Effector memory CD8-positive, alpha-beta T cell (primary cell): ENCODE measurements at regions not wholly inside any gene's neighbourhood (a gene's known extent, or its start where the extent isn't known, plus 50 kb on each side); places are given as distances from the start of the nearest gene placed in this dataset.

ENCODE experiments used
- ATAC-seq: fragments of 150-1000 bp; cut with Tn5 transposase; replicated peaks from 2 replicates; pipeline ENCODE4 v1.10.0; 2021; ENCODE audit warnings: mild to moderate bottlenecking, moderate library complexity
- DNase-seq, 3 experiments: peaks; one replicate each; pipeline ENCODE4 v3.0.0; 2021
- H3K27ac Mint-ChIP-seq, 2 donors: one replicate each; pipeline ENCODE4 v1.8.0; 2022; ENCODE audit warnings: mild to moderate bottlenecking in 2 of 2, mixed read lengths in 2 of 2, moderate library complexity in 2 of 2
- H3K27me3 Mint-ChIP-seq, 2 donors: one replicate each; pipeline ENCODE4 v1.8.0; 2022; ENCODE audit warnings: mixed read lengths in 2 of 2
- H3K36me3 Mint-ChIP-seq: one replicate; pipeline ENCODE4 v1.8.0; 2022; ENCODE audit warnings: mild to moderate bottlenecking, moderate library complexity, mixed read lengths; ENCODE audit not compliant: insufficient read depth
- H3K4me1 Mint-ChIP-seq, 2 donors: one replicate each; pipeline ENCODE4 v1.8.0; 2022; ENCODE audit warnings: low read depth in 2 of 2, mixed read lengths in 2 of 2
- H3K4me3 Mint-ChIP-seq, 2 donors: one replicate each; pipeline ENCODE4 v1.8.0; 2022; ENCODE audit warnings: mild to moderate bottlenecking in 2 of 2, mixed read lengths in 2 of 2, moderate library complexity in 2 of 2
- H3K9me3 Mint-ChIP-seq, 2 donors: one replicate each; pipeline ENCODE4 v1.8.0; 2022; ENCODE audit warnings: mixed read lengths in 2 of 2

GRCh38 chr4:32133734-32134133, 1413.6 kb downstream of the PCDH7 start:
- Mint-ChIP-seq H3K9me3 (peaks cover 5 to 9% of the 10 kb centered on the region in 2 donors), H3K4me1 (no peaks in the 10 kb centered on the region), H3K4me3 (no peak overlapping the region), H3K27me3 (no peaks in the 10 kb centered on the region), H3K36me3 (no peaks in the 10 kb centered on the region), H3K27ac (no peak overlapping the region)
- DNase-seq: no peak
- no peak for ATAC-seq

- ATAC-seq: no peak
- no peak for DNase-seq
- Mint-ChIP-seq H3K36me3 (no peaks in the 10 kb centered on the region), H3K4me3 (no peak overlapping the region), H3K27ac (no peak overlapping the region), H3K27me3 (no peaks in the 10 kb centered on the region), H3K4me1 (no peaks in the 10 kb centered on the region), H3K9me3 (peaks cover 5 to 11% of the 10 kb centered on the region in 2 donors)
Measured at GRCh38 chr4:32135642-32136041, 1415.5 kb downstream of the PCDH7 start.

GRCh38 chr4:32136081-32136787, 1416.1 kb downstream of the PCDH7 start:
- Mint-ChIP-seq H3K4me1 (no peaks in the 10 kb centered on the region), H3K4me3 (no peak overlapping the region), H3K36me3 (no peaks in the 10 kb centered on the region), H3K27me3 (no peaks in the 10 kb centered on the region), H3K27ac (no peak overlapping the region), H3K9me3 (peaks cover 5 to 12% of the 10 kb centered on the region in 2 donors)
- DNase-seq (no peak), ATAC-seq (no peak)

DNA sequence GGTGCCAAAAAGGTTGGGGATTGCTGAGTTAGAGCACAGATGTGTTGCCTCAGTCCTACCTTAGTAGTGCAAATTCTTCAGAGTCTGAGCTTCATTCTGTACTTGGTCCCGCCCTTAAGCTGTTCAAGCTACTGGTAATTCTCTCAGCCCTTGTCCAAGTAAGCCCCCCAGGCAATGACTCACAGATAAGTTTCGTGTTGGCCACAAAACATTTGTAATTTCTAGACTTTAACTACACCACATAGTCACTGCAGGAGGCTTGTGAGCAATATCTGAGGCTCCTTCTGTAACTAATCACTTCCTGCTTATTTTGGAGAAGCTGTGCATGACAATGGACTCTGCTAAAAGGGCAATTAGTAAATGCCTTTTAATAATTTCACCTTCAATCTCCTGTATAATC, 1420.5 kb downstream of the PCDH7 start:
- DNase-seq (no peak), ATAC-seq (no peak)
- Mint-ChIP-seq H3K9me3 (peaks cover 7 to 8% of the 10 kb centered on the region in 2 donors), H3K4me1 (no peaks in the 10 kb centered on the region), H3K27ac (no peak overlapping the region), H3K4me3 (no peak overlapping the region), H3K27me3 (no peaks in the 10 kb centered on the region), H3K36me3 (no peaks in the 10 kb centered on the region)

DNA sequence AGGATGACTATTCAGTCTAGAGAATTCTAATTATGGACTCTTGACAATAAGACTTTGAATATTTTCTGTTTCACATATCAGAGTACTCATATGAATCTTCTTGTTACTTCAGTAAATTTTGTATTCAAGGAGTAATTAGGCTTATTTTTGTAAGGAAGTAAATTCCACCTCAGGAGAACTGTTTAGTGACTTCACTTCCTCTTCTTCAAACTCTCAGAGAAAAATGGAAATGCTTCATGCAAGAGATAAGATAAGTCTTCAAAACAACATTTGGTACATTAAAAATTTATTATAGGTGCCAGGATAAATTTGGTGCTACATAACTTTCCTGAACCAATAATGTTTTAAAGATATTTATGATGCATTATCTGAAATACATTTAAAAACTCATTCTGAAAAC, 1421.9 kb downstream of the PCDH7 start:
- ATAC-seq: no peak
- no peaks in the 10 kb centered on the region for H3K4me1 Mint-ChIP-seq
- DNase-seq: no peak
- H3K36me3 Mint-ChIP-seq: no peaks in the 10 kb centered on the region
- peaks cover 5 to 8% of the 10 kb centered on the region in 2 donors for H3K9me3 Mint-ChIP-seq
- no peaks in the 10 kb centered on the region for H3K27me3 Mint-ChIP-seq
- H3K4me3 Mint-ChIP-seq: no peak overlapping the region
- H3K27ac Mint-ChIP-seq: no peak overlapping the region

- H3K9me3 Mint-ChIP-seq: peaks cover 5 to 10% of the 10 kb centered on the region in 2 donors
- no peak overlapping the region for H3K4me3 Mint-ChIP-seq
- ATAC-seq (no peak), DNase-seq (no peak)
- H3K36me3 Mint-ChIP-seq: no peaks in the 10 kb centered on the region
- H3K27me3 Mint-ChIP-seq: no peaks in the 10 kb centered on the region
- H3K27ac Mint-ChIP-seq: no peak overlapping the region
- H3K4me1 Mint-ChIP-seq: no peaks in the 10 kb centered on the region
Measured at GRCh38 chr4:32145987-32146386, 1425.8 kb downstream of the PCDH7 start.

DNA sequence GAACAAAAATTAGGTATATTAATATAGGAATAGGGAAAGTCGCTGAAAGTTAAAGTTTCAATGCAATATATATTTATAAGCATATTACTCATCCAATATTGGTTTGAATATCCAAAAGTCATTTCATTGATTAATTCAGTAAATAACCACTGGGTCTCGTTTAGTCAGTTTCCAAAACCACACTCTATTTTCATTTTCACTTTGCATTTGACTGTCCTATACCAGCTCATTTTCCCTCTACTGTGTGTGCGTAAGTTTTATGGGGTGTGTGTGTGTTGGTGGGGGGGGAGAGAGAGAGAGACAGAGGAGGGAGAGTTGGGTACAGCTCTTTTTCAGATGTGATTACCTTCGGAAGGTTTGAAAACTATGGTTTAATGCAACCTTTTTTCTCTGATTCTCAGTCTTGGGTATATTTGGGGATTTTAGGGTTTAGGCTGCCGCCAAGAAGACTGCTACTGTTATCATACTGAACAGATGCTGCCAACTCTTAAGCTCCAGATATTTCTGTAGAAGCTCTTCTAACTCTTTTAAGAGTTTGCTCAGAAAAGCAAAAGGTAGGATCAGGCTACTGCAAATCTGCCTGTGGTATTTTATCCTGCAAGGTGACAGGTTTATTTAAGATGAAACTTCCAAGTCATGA, 1427.4 kb downstream of the PCDH7 start:
- no peaks in the 10 kb centered on the region for H3K4me1 Mint-ChIP-seq
- H3K9me3 Mint-ChIP-seq: peaks cover 4 to 7% of the 10 kb centered on the region in 2 donors
- H3K27ac Mint-ChIP-seq: peak overlapping the region in 1 of 2 donors; percentile 39
- no peak for DNase-seq
- peak; percentile 48 for ATAC-seq
- H3K4me3 Mint-ChIP-seq: peak overlapping the region in 1 of 2 donors; percentile 13
- H3K27me3 Mint-ChIP-seq: no peaks in the 10 kb centered on the region
- no peaks in the 10 kb centered on the region for H3K36me3 Mint-ChIP-seq

DNA sequence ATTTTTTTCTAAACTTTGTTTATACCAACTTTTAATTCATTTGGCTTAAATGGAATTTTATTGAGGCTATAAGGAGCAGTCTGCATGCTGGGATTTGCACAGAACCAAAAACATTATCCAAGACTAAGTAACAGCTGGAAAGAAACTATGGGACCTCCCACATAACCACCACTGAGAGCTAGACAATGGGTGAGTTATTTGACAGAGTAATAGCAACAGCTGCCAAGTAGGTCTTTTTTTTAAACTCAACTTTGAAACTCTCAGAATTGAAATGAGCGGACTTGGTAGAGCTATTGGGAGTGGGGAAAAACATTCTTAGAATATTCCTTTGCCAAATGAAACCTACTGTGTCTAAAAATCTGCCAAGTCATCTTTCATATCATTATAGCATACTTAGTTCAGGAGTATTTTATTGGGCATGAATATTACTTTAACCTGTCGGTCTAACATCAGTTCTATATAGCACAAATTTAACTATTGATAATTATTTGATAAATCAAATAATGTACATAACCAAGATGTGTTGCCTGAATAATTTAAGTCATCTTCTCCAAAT, 1428.0 kb downstream of the PCDH7 start:
- H3K36me3 Mint-ChIP-seq: no peaks in the 10 kb centered on the region
- DNase-seq (no peak), ATAC-seq (no peak)
- no peaks in the 10 kb centered on the region for H3K4me1 Mint-ChIP-seq
- no peak overlapping the region for H3K27ac Mint-ChIP-seq
- no peak overlapping the region for H3K4me3 Mint-ChIP-seq
- peaks cover 3 to 7% of the 10 kb centered on the region in 2 donors for H3K9me3 Mint-ChIP-seq
- no peaks in the 10 kb centered on the region for H3K27me3 Mint-ChIP-seq

- Mint-ChIP-seq H3K4me3 (no peak overlapping the region), H3K4me1 (no peaks in the 10 kb centered on the region), H3K9me3 (peaks cover 5 to 35% of the 10 kb centered on the region in 2 donors), H3K27me3 (no peaks in the 10 kb centered on the region), H3K36me3 (no peaks in the 10 kb centered on the region), H3K27ac (no peak overlapping the region)
- ATAC-seq: no peak
- no peak for DNase-seq
Measured at GRCh38 chr4:32158961-32159360, 1438.8 kb downstream of the PCDH7 start.

DNA sequence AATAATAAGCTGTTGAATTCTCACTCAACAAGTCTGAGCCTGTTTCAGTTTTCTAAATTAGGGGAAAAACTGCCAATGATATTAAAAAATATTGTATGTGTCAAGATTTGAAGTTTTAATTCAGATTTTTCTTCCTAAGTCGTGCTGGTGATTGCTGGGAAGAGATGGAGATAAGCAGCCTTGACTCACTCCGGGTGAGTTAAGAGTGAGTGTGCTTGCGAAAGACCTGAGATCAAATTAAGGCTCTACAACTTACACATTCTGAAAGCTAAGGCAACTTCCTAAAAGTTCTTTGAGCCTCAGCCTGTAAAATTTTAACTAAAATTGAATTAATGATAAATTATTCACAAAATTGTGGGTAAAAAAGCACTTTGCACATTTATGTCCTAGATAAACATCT, 1441.2 kb downstream of the PCDH7 start:
- Mint-ChIP-seq H3K36me3 (no peaks in the 10 kb centered on the region), H3K4me3 (no peak overlapping the region), H3K27ac (no peak overlapping the region), H3K4me1 (no peaks in the 10 kb centered on the region), H3K9me3 (peaks cover 0 to 17% of the 10 kb centered on the region in 2 donors), H3K27me3 (no peaks in the 10 kb centered on the region)
- no peak for ATAC-seq
- DNase-seq: no peak

- Mint-ChIP-seq H3K27ac (no peak overlapping the region), H3K4me3 (no peak overlapping the region), H3K9me3 (peaks cover under 1 to 8% of the 10 kb centered on the region in 2 donors), H3K4me1 (no peaks in the 10 kb centered on the region), H3K27me3 (no peaks in the 10 kb centered on the region), H3K36me3 (no peaks in the 10 kb centered on the region)
- ATAC-seq: no peak
- no peak for DNase-seq
Measured at GRCh38 chr4:32163125-32163524, 1443.0 kb downstream of the PCDH7 start.

GRCh38 chr4:32169841-32170240, 1449.7 kb downstream of the PCDH7 start:
- ATAC-seq: no peak
- Mint-ChIP-seq H3K9me3 (peaks cover 17 to 18% of the 10 kb centered on the region in 2 donors), H3K4me3 (no peak overlapping the region), H3K4me1 (no peaks in the 10 kb centered on the region), H3K36me3 (no peaks in the 10 kb centered on the region), H3K27me3 (no peaks in the 10 kb centered on the region), H3K27ac (no peak overlapping the region)
- DNase-seq: no peak

DNA sequence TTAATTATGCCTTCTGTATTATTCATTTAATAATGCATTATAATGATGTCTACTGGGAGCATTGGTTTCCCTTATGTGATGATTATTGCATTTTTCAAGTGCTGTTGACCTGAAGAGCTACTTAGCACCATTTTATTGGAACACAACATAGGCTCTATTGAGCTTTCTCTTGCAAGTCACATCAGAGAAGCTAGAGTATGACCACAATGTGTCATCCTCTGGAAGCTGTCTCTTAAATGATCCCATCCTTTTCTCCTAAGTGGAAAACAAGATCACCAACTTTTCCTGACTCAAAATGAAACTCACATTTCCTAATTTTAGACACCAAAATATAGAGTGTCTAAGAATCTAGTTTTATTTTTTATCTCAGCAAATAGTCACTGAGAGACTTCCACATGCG, 1451.9 kb downstream of the PCDH7 start:
- Mint-ChIP-seq H3K4me3 (no peak overlapping the region), H3K27ac (no peak overlapping the region), H3K36me3 (no peaks in the 10 kb centered on the region), H3K9me3 (peaks cover 19 to 22% of the 10 kb centered on the region in 2 donors), H3K27me3 (no peaks in the 10 kb centered on the region), H3K4me1 (no peaks in the 10 kb centered on the region)
- DNase-seq (no peak), ATAC-seq (no peak)

- ATAC-seq (no peak), DNase-seq (no peak)
- Mint-ChIP-seq H3K4me1 (no peaks in the 10 kb centered on the region), H3K36me3 (no peaks in the 10 kb centered on the region), H3K4me3 (no peak overlapping the region), H3K27me3 (no peaks in the 10 kb centered on the region), H3K27ac (no peak overlapping the region), H3K9me3 (peaks cover 20 to 22% of the 10 kb centered on the region in 2 donors)
Measured at GRCh38 chr4:32172761-32173160, 1452.6 kb downstream of the PCDH7 start.
